GM19463 (cell line): ENCODE measurements at regions not wholly inside any gene's neighbourhood (a gene's known extent, or its start where the extent isn't known, plus 50 kb on each side); places are given as distances from the start of the nearest gene placed in this dataset.

Source experiments
- ATAC-seq: cut with Tn5 transposase; IDR thresholded peaks from one replicate; pipeline ENCODE4 v1.9.1; 2021; ENCODE audit warnings: mild to moderate bottlenecking, moderate library complexity; ENCODE audit not compliant: unreplicated experiment

GRCh38 chr7:30212701-30213111 is 71.7 kb upstream of the ZNRF2 start:
- ATAC-seq, result no peak

GRCh38 chr7:30213637-30214036 is 70.8 kb upstream of the ZNRF2 start:
- no peak for ATAC-seq

GRCh38 chr7:30214651-30215137 is 69.7 kb upstream of the ZNRF2 start:
- peak; percentile 62 for ATAC-seq

GRCh38 chr7:30221764-30222163 is 62.6 kb upstream of the ZNRF2 start:
- no peak for ATAC-seq

- no peak for ATAC-seq
Observed at GRCh38 chr7:30222515-30223215, 61.7 kb upstream of the ZNRF2 start.

GRCh38 chr7:30223896-30224295 is 60.5 kb upstream of the ZNRF2 start:
- no peak for ATAC-seq

- ATAC-seq, result no peak
Observed at GRCh38 chr7:30224511-30225062, 59.8 kb upstream of the ZNRF2 start.

- ATAC-seq, result peak; percentile 83
Observed at GRCh38 chr7:30225863-30226613, 58.4 kb upstream of the ZNRF2 start.

GRCh38 chr7:30226614-30227268 is 57.7 kb upstream of the ZNRF2 start:
- no peak for ATAC-seq

- ATAC-seq, result no peak
Observed at GRCh38 chr7:30231271-30231670, 53.1 kb upstream of the ZNRF2 start.

- ATAC-seq, result no peak
Observed at GRCh38 chr7:30232391-30232790, 52.0 kb upstream of the ZNRF2 start.
